Nephron progenitor cell (in vitro differentiated cells): ENCODE measurements at regions not wholly inside any gene's neighbourhood (a gene's known extent, or its start where the extent isn't known, plus 50 kb on each side); places are given as distances from the start of the nearest gene placed in this dataset.

ENCODE experiments used
- DNase-seq: peaks from one replicate; pipeline ENCODE4 v3.0.0; 2021
- H3K27ac Mint-ChIP-seq: 2 replicates; pipeline ENCODE4 v1.8.0; 2021; ENCODE audit warnings: mild to moderate bottlenecking, moderate library complexity, mixed read lengths
- H3K27me3 Mint-ChIP-seq: 2 replicates; pipeline ENCODE4 v1.8.0; 2021; ENCODE audit warnings: mild to moderate bottlenecking, low read depth, mixed read lengths; ENCODE audit not compliant: poor library complexity
- H3K36me3 Mint-ChIP-seq: 2 replicates; pipeline ENCODE4 v1.8.0; 2021; ENCODE audit warnings: low read depth, mixed read lengths
- H3K4me1 Mint-ChIP-seq: 2 replicates; pipeline ENCODE4 v1.8.0; 2021; ENCODE audit warnings: mixed read lengths
- H3K4me3 Mint-ChIP-seq: 2 replicates; pipeline ENCODE4 v1.8.0; 2021; ENCODE audit warnings: mild to moderate bottlenecking, moderate library complexity, mixed read lengths
- H3K9me3 Mint-ChIP-seq: 2 replicates; pipeline ENCODE4 v1.8.0; 2021; ENCODE audit warnings: mild to moderate bottlenecking, moderate library complexity, mixed read lengths
- CTCF ChIP-seq: fragments of 200-600 bp; sonication (generic); IDR thresholded peaks from 2 replicates; pipeline ENCODE4 v1.5.0; 2021; ENCODE audit warnings: antibody characterized with exemption

DNA sequence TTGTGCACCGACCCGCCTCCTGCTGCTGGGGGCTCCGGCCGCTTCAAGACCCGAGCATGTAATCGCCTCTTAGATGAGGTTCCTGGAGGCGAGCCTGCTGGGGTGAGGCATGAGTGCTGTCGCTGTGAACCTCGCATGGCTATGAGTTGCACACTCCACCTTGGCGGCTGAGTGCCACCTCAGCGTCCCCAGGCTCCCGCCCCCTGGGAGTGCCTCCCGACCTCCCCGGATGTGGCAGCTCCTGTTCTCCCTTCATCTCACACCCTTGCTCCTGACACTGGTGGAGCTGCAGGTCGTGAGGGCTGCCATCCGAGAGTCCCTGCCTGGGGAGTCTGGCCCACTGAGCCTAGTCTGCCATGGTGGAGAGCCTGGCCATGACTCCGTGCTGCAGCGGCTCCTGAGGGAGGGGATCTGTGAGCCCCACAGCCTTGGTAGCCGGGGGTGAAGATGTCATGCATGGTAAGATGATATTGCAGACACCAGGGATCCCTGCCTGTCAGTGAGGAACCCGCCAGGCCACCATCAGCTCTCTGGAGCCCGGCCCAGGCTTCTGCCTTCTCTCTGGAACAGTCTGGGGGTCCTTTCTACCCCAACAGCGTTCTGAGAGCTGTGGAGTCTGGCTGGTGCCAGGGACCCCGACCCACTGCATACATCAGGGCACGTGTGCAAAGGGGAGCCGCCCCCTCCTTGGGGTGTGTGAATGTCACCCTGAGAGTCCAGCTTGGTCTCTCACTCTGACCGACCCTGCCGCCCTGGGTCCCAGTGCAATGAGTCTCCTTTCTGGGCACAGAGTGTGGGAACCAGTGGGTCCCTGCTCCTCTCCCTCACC lies 61.6 kb upstream of the HS6ST1 start:
- Mint-ChIP-seq H3K4me3 (no peak overlapping the region), H3K36me3 (no peaks in the 10 kb centered on the region), H3K4me1 (peaks cover 67% of the 10 kb centered on the region), H3K9me3 (peaks cover 5% of the 10 kb centered on the region), H3K27ac (peak overlapping the region; percentile 79), H3K27me3 (peaks cover 3% of the 10 kb centered on the region)
- no peak for TF ChIP-seq CTCF
- no peak for DNase-seq

DNA sequence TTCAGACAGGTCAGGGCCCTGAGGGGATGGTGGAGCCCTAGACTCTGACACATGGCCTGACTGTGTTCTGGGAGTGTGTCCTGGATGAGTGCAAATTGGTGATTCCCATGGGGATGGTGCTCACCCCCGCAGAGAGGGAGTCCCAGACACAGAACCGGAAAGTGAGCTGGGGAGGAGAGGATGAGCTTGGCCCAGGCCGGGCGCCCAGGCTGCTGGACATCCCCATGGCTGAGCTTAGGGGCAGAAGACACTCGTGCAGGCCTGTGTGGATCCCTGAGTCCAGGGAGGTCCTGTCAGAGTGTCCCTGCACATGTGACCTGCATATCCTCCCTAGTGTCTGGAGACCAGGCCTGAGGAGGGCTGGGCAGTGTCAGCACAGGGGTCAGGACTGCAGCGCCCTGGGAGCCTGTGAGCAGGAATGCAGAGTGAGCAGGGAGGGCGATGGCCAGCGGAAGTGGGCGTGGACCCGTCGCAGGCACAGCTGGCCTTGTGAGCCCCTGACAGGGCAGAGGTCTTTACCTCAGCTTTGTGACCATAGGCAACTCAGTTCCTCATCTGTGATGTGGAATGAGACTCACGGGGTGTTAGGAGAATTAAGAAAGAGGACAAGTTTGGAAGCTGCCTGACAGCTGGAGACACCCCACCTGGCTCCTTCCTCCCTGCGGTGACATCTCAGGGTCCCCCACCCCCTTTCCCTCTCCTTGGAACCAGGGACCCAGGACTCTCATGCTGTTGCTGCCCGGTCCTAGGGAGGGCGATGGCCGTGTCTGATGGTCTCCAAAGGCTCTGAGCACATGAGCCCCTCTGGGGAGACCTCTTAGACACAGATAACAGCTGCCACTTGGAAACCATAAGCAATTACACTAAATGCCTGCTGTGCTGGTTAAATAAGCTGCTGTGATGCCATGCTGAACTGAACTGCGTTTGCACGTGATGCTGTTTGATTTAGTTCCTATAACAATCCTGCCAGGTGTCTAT lies 62.6 kb upstream of the HS6ST1 start:
- no peak for TF ChIP-seq CTCF
- no peaks in the 10 kb centered on the region for H3K36me3 Mint-ChIP-seq
- H3K9me3 Mint-ChIP-seq, result peaks cover 5% of the 10 kb centered on the region
- peak; percentile 70 for DNase-seq
- peak overlapping the region; percentile 79 for H3K27ac Mint-ChIP-seq
- H3K4me1 Mint-ChIP-seq, result peaks cover 68% of the 10 kb centered on the region
- peaks cover 3% of the 10 kb centered on the region for H3K27me3 Mint-ChIP-seq
- H3K4me3 Mint-ChIP-seq, result no peak overlapping the region

GRCh38 chr2:128384446-128384845 lies 65.8 kb upstream of the HS6ST1 start:
- no peak for TF ChIP-seq CTCF
- H3K27me3 Mint-ChIP-seq, result peaks cover 8% of the 10 kb centered on the region
- no peak for DNase-seq

GRCh38 chr2:128384956-128385355 lies 66.3 kb upstream of the HS6ST1 start:
- no peak for DNase-seq
- Mint-ChIP-seq H3K27ac (no peak overlapping the region), H3K4me1 (peaks cover 62% of the 10 kb centered on the region), H3K4me3 (no peak overlapping the region), H3K27me3 (peaks cover 9% of the 10 kb centered on the region), H3K36me3 (no peaks in the 10 kb centered on the region), H3K9me3 (peaks cover 5% of the 10 kb centered on the region)
- no peak for TF ChIP-seq CTCF

More at GRCh38 chr2:128384446-128384845, 65.8 kb upstream of the HS6ST1 start:
- Mint-ChIP-seq H3K4me3 (no peak overlapping the region), H3K36me3 (no peaks in the 10 kb centered on the region), H3K9me3 (peaks cover 5% of the 10 kb centered on the region), H3K4me1 (peaks cover 62% of the 10 kb centered on the region), H3K27ac (no peak overlapping the region)

DNA sequence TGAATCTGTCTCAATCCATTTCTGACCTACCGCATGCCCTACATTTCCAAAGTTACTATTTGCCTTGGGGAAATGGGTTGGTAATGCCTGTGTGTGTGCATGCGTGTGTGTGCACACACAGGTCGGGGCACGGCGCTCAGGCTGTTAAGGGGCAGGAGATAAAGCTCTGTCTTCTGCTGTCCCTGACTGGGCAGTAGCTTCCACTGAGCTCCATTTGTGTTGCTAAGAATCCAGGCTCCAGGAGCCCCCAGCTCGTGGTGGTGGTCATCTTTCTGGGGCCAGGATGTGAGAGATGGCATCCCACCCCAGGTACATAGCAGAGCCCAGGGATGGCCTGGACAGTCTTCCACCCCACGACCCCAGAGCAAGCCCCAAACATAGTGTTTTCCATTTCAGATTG lies 66.7 kb upstream of the HS6ST1 start:
- Mint-ChIP-seq H3K36me3 (no peaks in the 10 kb centered on the region), H3K27me3 (peaks cover 9% of the 10 kb centered on the region), H3K27ac (no peak overlapping the region), H3K9me3 (peaks cover 5% of the 10 kb centered on the region), H3K4me1 (peaks cover 62% of the 10 kb centered on the region), H3K4me3 (no peak overlapping the region)
- DNase-seq, result no peak
- no peak for TF ChIP-seq CTCF
